K562 (cell line): ENCODE measurements at regions not wholly inside any gene's neighbourhood (a gene's known extent, or its start where the extent isn't known, plus 50 kb on each side); places are given as distances from the start of the nearest gene placed in this dataset.

Experiments
- ATAC-seq: fragments of 200-7000 bp; cut with Tn5 transposase; 3 replicates; pipeline ENCODE4 v1.9.1; 2020; ENCODE audit warnings: moderate library complexity
- BruUV-seq: library from RNA; stranded (reverse); fragments of 400-500 nt; replicated peaks from 2 replicates; lab custom pipeline; 2021; lab: Mats Ljungman, UMichigan
- CTCF ChIA-PET: fragments of 300-600 bp; formaldehyde crosslinking; extraction: SDS; loops from one replicate; lab custom pipeline; 2021; ENCODE audit warnings: low intra/inter-chr PET ratio; lab: Yijun Ruan, JAX
- POLR2A ChIA-PET: fragments of 300-600, 350-650 bp; sonication (Branson Sonifier 250); formaldehyde crosslinking; extraction: SDS; loops from one replicate; lab custom pipeline; 2021; ENCODE audit warnings: antibody characterized with exemption, inconsistent platforms; lab: Yijun Ruan, JAX
- DNase-seq, 4 experiments: peaks; one replicate each; pipeline versions ENCODE4 v3.0.0 to v3.0.0-alpha.2; 2011 to 2018; ENCODE audit warnings: low spot score in 3 of 4, mixed read lengths in 3 of 4; ENCODE audit errors: extremely low read depth in 1 of 4
- FAIRE-seq: peaks from 2 replicates; lab custom pipeline; 2011; peaks lifted over from hg19 to GRCh38; lab: Jason Lieb, UNC
- H2AFZ ChIP-seq: 2 replicates; pipeline ENCODE4 v1.6.0; 2011; ENCODE audit warnings: low read depth, low read length, control low read depth, inconsistent platforms
- H3K27ac ChIP-seq: fragments of 200-600 bp; 3 replicates; pipeline ENCODE4 v1.8.0; 2011; ENCODE audit warnings: low read depth, mild to moderate bottlenecking, control low read depth, inconsistent platforms, low read length, moderate library complexity, mixed read lengths; ENCODE audit errors: extremely low read depth
- H3K27me3 ChIP-seq, 2 experiments: fragments of 300-600 bp in 1 of 2; 2 replicates in 1 of 2; 3 replicates in 1 of 2; pipeline versions ENCODE4 v1.6.0 to v1.8.0; 2011; ENCODE audit warnings: inconsistent platforms in 2 of 2, low read length in 2 of 2, mild to moderate bottlenecking in 1 of 2, mixed read lengths in 1 of 2, moderate library complexity in 1 of 2; ENCODE audit not compliant: control insufficient read depth in 2 of 2, insufficient read depth in 2 of 2
- H3K36me3 ChIP-seq: fragments of 300-600 bp; 3 replicates; pipeline ENCODE4 v1.8.0; 2011; ENCODE audit warnings: mild to moderate bottlenecking, low read length, inconsistent platforms; ENCODE audit not compliant: control insufficient read depth, insufficient read depth
- H3K4me1 ChIP-seq, 2 experiments: fragments of 200-600 bp in 1 of 2; replicated peaks in 1 of 2; 2 replicates in 1 of 2; 3 replicates in 1 of 2; pipeline versions ENCODE4 v1.5.1 to v1.8.0; 2011; ENCODE audit warnings: inconsistent platforms in 2 of 2, low read length in 2 of 2, mild to moderate bottlenecking in 1 of 2, mixed read lengths in 1 of 2, moderate library complexity in 1 of 2; ENCODE audit not compliant: control insufficient read depth in 2 of 2, insufficient read depth in 2 of 2
- H3K4me2 ChIP-seq: 2 replicates; pipeline ENCODE4 v1.6.1; 2011; ENCODE audit warnings: low read length, control low read depth, inconsistent platforms, mixed read lengths; ENCODE audit not compliant: insufficient read depth
- H3K4me3 ChIP-seq: fragments of 200-600 bp; sonication (generic), shearing (Covaris generic); 2 replicates; pipeline ENCODE4 v1.5.1; 2016; ENCODE audit warnings: control low read depth, inconsistent platforms
- H3K79me2 ChIP-seq: fragments of 200-600 bp; 3 replicates; pipeline ENCODE4 v1.8.0; 2011; ENCODE audit warnings: low read length, inconsistent platforms; ENCODE audit not compliant: control insufficient read depth, insufficient read depth
- H3K9ac ChIP-seq, 2 experiments: 2 replicates each; pipeline versions ENCODE4 v1.6.0 to v1.6.1; 2011; ENCODE audit warnings: low read depth in 2 of 2, low read length in 2 of 2, control low read depth in 1 of 2, inconsistent platforms in 1 of 2, mild to moderate bottlenecking in 1 of 2, mixed read lengths in 1 of 2; ENCODE audit not compliant: insufficient read depth in 1 of 2
- H3K9me1 ChIP-seq: one replicate; pipeline ENCODE4 v1.6.0; 2011; ENCODE audit warnings: inconsistent platforms, mild to moderate bottlenecking, low read length, moderate library complexity; ENCODE audit not compliant: control insufficient read depth, insufficient read depth
- H3K9me3 ChIP-seq: replicated peaks from 2 replicates; pipeline ENCODE4 v1.5.1; 2011; ENCODE audit warnings: low read depth, low read length, inconsistent platforms; ENCODE audit not compliant: control insufficient read depth, insufficient read depth
- H4K20me1 ChIP-seq: replicated peaks from 2 replicates; pipeline ENCODE4 v1.6.1; 2011; ENCODE audit warnings: low read length, inconsistent platforms, mixed read lengths; ENCODE audit not compliant: control insufficient read depth, insufficient read depth
- LARP7 ChIP-seq: fragments of 450-650 bp; IDR thresholded peaks from 2 replicates; pipeline ENCODE4 v1.6.1; 2016
- TFE3 ChIP-seq: fragments of 450-650 bp; formaldehyde crosslinking; IDR thresholded peaks from 2 replicates; pipeline ENCODE4 v1.4.0; 2020; ENCODE audit warnings: mild to moderate bottlenecking, mixed read lengths
- ZBTB8A ChIP-seq: fragments of 450-650 bp; IDR thresholded peaks from 2 replicates; pipeline ENCODE4 v1.6.1; 2018; ENCODE audit warnings: mild to moderate bottlenecking, moderate library complexity; ENCODE audit not compliant: partially characterized antibody
- WGBS: fragments of 100-300 bp; shearing (Covaris generic); methylation state at CpG from one replicate; pipeline ENCODE4 v1.1.6; 2016; ENCODE audit warnings: low coverage, mixed read lengths; ENCODE audit not compliant: insufficient coverage; ENCODE audit errors: missing lambda C conversion rate; 5-methylcytosine and 5-hydroxymethylcytosine counted together
- in situ Hi-C: fragments of 300-500 bp; cut with MboI; formaldehyde crosslinking; loops from 4 replicates; pipeline ENCODE4 v1.15.0; 2018; ENCODE audit warnings: inconsistent platforms, mixed read lengths
- intact Hi-C: fragments of 100-400 bp; cut with micrococcal nuclease; formaldehyde crosslinking; loops from 2 replicates; pipeline ENCODE4 v1.14.2; 2022
- TF ChIP-seq, protein P1 (sequence below), 3 experiments: IDR thresholded peaks in 2 of 3; conservative IDR thresholded peaks in 1 of 3; 2 replicates each; pipeline ENCODE4 v1.5.1; 2011 to 2012; ENCODE audit warnings: low read length in 3 of 3, mild to moderate bottlenecking in 3 of 3, control low read depth in 2 of 3, improper control_type of control experiment in 1 of 3, inconsistent platforms in 1 of 3, low read depth in 1 of 3, mixed read lengths in 1 of 3, moderate library complexity in 1 of 3; ENCODE audit not compliant: insufficient read depth in 2 of 3

- BruUV-seq, result no TSS peak
- H3K4me1 ChIP-seq, result no peaks in the 10 kb centered on the region
- intact Hi-C loops, result no loop called here
- CTCF ChIA-PET, result no interaction called here
- FAIRE-seq, result no peak
- H3K9me3 ChIP-seq, result no peaks in the 10 kb centered on the region
- no peaks in the 10 kb centered on the region for H3K79me2 ChIP-seq
- no peaks in the 10 kb centered on the region for H3K9me1 ChIP-seq
- no peaks in the 10 kb centered on the region for H3K27me3 ChIP-seq
- H3K4me2 ChIP-seq, result no peak overlapping the region
- H4K20me1 ChIP-seq, result no peaks in the 10 kb centered on the region
- in situ Hi-C loops, result no loop called here
- TF ChIP-seq LARP7, result no peak
- TF ChIP-seq, protein P1, sequence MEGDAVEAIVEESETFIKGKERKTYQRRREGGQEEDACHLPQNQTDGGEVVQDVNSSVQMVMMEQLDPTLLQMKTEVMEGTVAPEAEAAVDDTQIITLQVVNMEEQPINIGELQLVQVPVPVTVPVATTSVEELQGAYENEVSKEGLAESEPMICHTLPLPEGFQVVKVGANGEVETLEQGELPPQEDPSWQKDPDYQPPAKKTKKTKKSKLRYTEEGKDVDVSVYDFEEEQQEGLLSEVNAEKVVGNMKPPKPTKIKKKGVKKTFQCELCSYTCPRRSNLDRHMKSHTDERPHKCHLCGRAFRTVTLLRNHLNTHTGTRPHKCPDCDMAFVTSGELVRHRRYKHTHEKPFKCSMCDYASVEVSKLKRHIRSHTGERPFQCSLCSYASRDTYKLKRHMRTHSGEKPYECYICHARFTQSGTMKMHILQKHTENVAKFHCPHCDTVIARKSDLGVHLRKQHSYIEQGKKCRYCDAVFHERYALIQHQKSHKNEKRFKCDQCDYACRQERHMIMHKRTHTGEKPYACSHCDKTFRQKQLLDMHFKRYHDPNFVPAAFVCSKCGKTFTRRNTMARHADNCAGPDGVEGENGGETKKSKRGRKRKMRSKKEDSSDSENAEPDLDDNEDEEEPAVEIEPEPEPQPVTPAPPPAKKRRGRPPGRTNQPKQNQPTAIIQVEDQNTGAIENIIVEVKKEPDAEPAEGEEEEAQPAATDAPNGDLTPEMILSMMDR (IDR thresholded peaks at IDR 0.05 in 2 of 3, conservative IDR thresholded peaks at IDR 0.05 in 1 of 3; ENCODE audit: insufficient read depth in 2 of 3, low read depth in 1 of 3, low read length in 3 of 3), result 0 out of 6 replicates have a peak, but pooled peaks of 2 of the 3 experiments have one; percentile 2 to 25
- ATAC-seq, result no peak
- no peak overlapping the region for H3K9ac ChIP-seq
- H2AFZ ChIP-seq, result no peak overlapping the region
- peak in 1 of 4 experiments; percentile 3 for DNase-seq
- H3K36me3 ChIP-seq, result no peaks in the 10 kb centered on the region
- no peak overlapping the region for H3K4me3 ChIP-seq
- POLR2A ChIA-PET, result no interaction called here
- no peak overlapping the region for H3K27ac ChIP-seq
- WGBS, result 0% methylated on average over 6 of the region's 10 CpGs
Measured at GRCh38 chr22:34105461-34106062, 185.3 kb upstream of the LARGE1 start.

DNA sequence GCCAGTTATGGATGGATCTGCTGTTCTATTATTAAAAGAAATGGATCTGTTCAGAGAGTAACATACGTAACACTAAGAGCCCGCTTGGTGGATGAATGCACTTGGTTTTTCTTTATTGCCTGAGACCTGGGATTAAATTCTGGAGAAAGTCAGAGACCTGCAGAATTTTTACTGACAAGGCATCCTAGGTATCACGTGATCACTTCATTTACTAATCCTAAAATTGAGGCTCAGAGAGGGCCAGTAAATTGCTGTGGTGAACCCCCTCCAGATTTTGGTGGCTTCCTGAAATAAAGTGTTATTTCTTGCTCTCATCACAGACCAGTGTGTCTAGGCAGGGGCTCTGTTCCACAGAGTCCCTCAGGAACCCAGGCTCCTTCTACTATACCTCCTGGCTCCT is 187.9 kb upstream of the LARGE1 start:
- H3K9me1 ChIP-seq, result no peaks in the 10 kb centered on the region
- no peaks in the 10 kb centered on the region for H3K79me2 ChIP-seq
- H3K4me2 ChIP-seq, result no peak overlapping the region
- intact Hi-C loops (no loop called here), in situ Hi-C loops (no loop called here)
- no peak overlapping the region for H3K27ac ChIP-seq
- H2AFZ ChIP-seq, result no peak overlapping the region
- no peak overlapping the region for H3K4me3 ChIP-seq
- BruUV-seq, result no TSS peak
- DNase-seq (no peak), FAIRE-seq (no peak), ATAC-seq (no peak)
- POLR2A ChIA-PET, result no interaction called here
- no peak overlapping the region for H3K9ac ChIP-seq
- H3K4me1 ChIP-seq, result no peaks in the 10 kb centered on the region
- 0% methylated on average over 3 of the region's 3 CpGs for WGBS
- TF ChIP-seq ZBTB8A, result no peak
- peak; percentile 65 for TF ChIP-seq TFE3 (CRISPR knock-in tag)
- H3K9me3 ChIP-seq, result no peaks in the 10 kb centered on the region
- CTCF ChIA-PET, result no interaction called here
- H4K20me1 ChIP-seq, result no peaks in the 10 kb centered on the region
- H3K27me3 ChIP-seq, result no peaks in the 10 kb centered on the region
- H3K36me3 ChIP-seq, result no peaks in the 10 kb centered on the region
